ENCODE measurements at regions not wholly inside any gene's neighbourhood (a gene's known extent, or its start where the extent isn't known, plus 50 kb on each side); places are given as distances from the start of the nearest gene placed in this dataset.
A peak's percentile ranks its signal among the peaks of the same experiment; 100 is the strongest.

- H3K4me3 ChIP-seq (ENCODE audit: low read length, poor library complexity, severe bottlenecking): no peak overlapping the region
- no peaks in the 10 kb centered on the region for H3F3A ChIP-seq (ENCODE audit: low read depth)
- H3K4me1 ChIP-seq (ENCODE audit: insufficient read depth, low read length, poor library complexity, severe bottlenecking): no peaks in the 10 kb centered on the region
- no peak overlapping the region for H3K9ac ChIP-seq (ENCODE audit: low read depth, low read length, poor library complexity, severe bottlenecking)
- H3K36me3 ChIP-seq (ENCODE audit: insufficient read depth, low read length): no peaks in the 10 kb centered on the region
- no peaks in the 10 kb centered on the region for H3K79me2 ChIP-seq (ENCODE audit: insufficient read depth, low read length)
- peak overlapping the region; percentile 80 for H2AFZ ChIP-seq (ENCODE audit: low read length)
- no peaks in the 10 kb centered on the region for H4K20me1 ChIP-seq (ENCODE audit: insufficient read depth, low read length, poor library complexity, severe bottlenecking)
- H3K9me3 ChIP-seq (ENCODE audit: insufficient read depth, low read depth, low read length): no peaks in the 10 kb centered on the region; the same call in 1 of the 2 replicates
- H3K27me3 ChIP-seq (ENCODE audit: insufficient read depth, low read length, poor library complexity, severe bottlenecking): no peaks in the 10 kb centered on the region
- H3K4me2 ChIP-seq (ENCODE audit: low read depth, low read length, poor library complexity, severe bottlenecking): peak overlapping the region; percentile 35
- TF ChIP-seq CTCF (conservative IDR thresholded peaks at IDR 0.05; ENCODE audit: low read length): no peak
- H3K9me2 ChIP-seq (replicated peaks; ENCODE audit: low read depth, low read length): no peaks in the 10 kb centered on the region
Measured at GRCh38 chr1:30650038-30650967, 73.1 kb downstream of the MATN1 start.

GRCh38 chr1:30649321-30649991, 73.9 kb downstream of the MATN1 start:
- H3K4me2 ChIP-seq (ENCODE audit: low read depth, low read length, poor library complexity, severe bottlenecking): peak overlapping the region; percentile 35

GRCh38 chr1:30648408-30649000, 74.9 kb downstream of the MATN1 start:
- H3K4me3 ChIP-seq (ENCODE audit: low read length, poor library complexity, severe bottlenecking): no peak overlapping the region
- no peak overlapping the region for H2AFZ ChIP-seq (ENCODE audit: low read length)
- no peaks in the 10 kb centered on the region for H3K27me3 ChIP-seq (ENCODE audit: insufficient read depth, low read length, poor library complexity, severe bottlenecking)
- no peak for TF ChIP-seq CTCF (conservative IDR thresholded peaks at IDR 0.05; ENCODE audit: low read length)
- TF ChIP-seq EZH2phosphoT487 (IDR thresholded peaks at IDR 0.05; ENCODE audit: borderline replicate concordance): no peak
- no peaks in the 10 kb centered on the region for H3K9me2 ChIP-seq (replicated peaks; ENCODE audit: low read depth, low read length)
- H3K4me2 ChIP-seq (ENCODE audit: low read depth, low read length, poor library complexity, severe bottlenecking): no peak overlapping the region
- no peaks in the 10 kb centered on the region for H4K20me1 ChIP-seq (ENCODE audit: insufficient read depth, low read length, poor library complexity, severe bottlenecking)
- no peaks in the 10 kb centered on the region for H3K4me1 ChIP-seq (ENCODE audit: insufficient read depth, low read length, poor library complexity, severe bottlenecking)
- no peaks in the 10 kb centered on the region for H3K36me3 ChIP-seq (ENCODE audit: insufficient read depth, low read length)
- no peak overlapping the region for H3K9ac ChIP-seq (ENCODE audit: low read depth, low read length, poor library complexity, severe bottlenecking)
- no peaks in the 10 kb centered on the region for H3K9me3 ChIP-seq (ENCODE audit: insufficient read depth, low read depth, low read length)
- H3F3A ChIP-seq (ENCODE audit: low read depth): no peaks in the 10 kb centered on the region
- no peaks in the 10 kb centered on the region for H3K79me2 ChIP-seq (ENCODE audit: insufficient read depth, low read length)

More at GRCh38 chr1:30649321-30649991, 73.9 kb downstream of the MATN1 start:
- Histone ChIP-seq H3K79me2 (ENCODE audit: insufficient read depth, low read length) (no peaks in the 10 kb centered on the region), H3K9ac (ENCODE audit: low read depth, low read length, poor library complexity, severe bottlenecking) (no peak overlapping the region), H2AFZ (ENCODE audit: low read length) (peak overlapping the region; percentile 80; the same call in 1 of the 2 replicates), H3K27me3 (ENCODE audit: insufficient read depth, low read length, poor library complexity, severe bottlenecking) (no peaks in the 10 kb centered on the region), H3K4me3 (ENCODE audit: low read length, poor library complexity, severe bottlenecking) (no peak overlapping the region), H3K4me1 (ENCODE audit: insufficient read depth, low read length, poor library complexity, severe bottlenecking) (no peaks in the 10 kb centered on the region), H3K36me3 (ENCODE audit: insufficient read depth, low read length) (no peaks in the 10 kb centered on the region), H3K9me2 (replicated peaks; ENCODE audit: low read depth, low read length) (no peaks in the 10 kb centered on the region), H3K9me3 (ENCODE audit: insufficient read depth, low read depth, low read length) (no peaks in the 10 kb centered on the region; the same call in 1 of the 2 replicates), H3F3A (ENCODE audit: low read depth) (no peaks in the 10 kb centered on the region), H4K20me1 (ENCODE audit: insufficient read depth, low read length, poor library complexity, severe bottlenecking) (no peaks in the 10 kb centered on the region)
- TF ChIP-seq CTCF (conservative IDR thresholded peaks at IDR 0.05; ENCODE audit: low read length): no peak
- TF ChIP-seq EZH2phosphoT487 (IDR thresholded peaks at IDR 0.05; ENCODE audit: borderline replicate concordance): no peak
